NCI-H226 (cell line): ENCODE measurements at regions not wholly inside any gene's neighbourhood (a gene's known extent, or its start where the extent isn't known, plus 50 kb on each side); places are given as distances from the start of the nearest gene placed in this dataset.
A peak's percentile ranks its signal among the peaks of the same experiment; 100 is the strongest.

Experiments
- DNase-seq: peaks from one replicate; pipeline ENCODE4 v3.0.0-alpha.2; 2015

- DNase-seq = no peak
These were observed 62.7 kb upstream of the PTPN13 start for GRCh38 chr4:86531440-86531839.

GRCh38 chr4:86532851-86533250 lies 61.3 kb upstream of the PTPN13 start:
- no peak for DNase-seq

DNA sequence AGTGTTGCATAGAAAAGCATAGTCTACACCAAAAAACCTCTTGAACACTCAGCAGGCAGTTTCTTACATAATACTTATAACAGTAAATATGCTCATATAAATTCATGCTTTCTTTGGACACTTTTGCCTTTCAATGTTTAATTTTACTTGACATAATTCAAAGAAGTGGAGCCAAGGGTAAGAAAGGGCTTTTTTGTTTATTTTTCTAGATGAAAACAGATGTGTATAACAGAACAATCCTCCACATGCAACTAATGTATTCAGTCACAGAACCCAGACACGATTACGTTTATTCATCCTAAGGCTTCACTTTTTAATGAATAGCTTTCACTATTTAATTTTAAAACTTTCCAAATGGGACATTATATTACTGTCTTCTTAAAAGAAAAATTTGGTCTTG lies 58.0 kb upstream of the PTPN13 start:
- no peak for DNase-seq

- no peak for DNase-seq
These were observed 51.6 kb upstream of the PTPN13 start for GRCh38 chr4:86542319-86543027.

- DNase-seq = no peak
These were observed 51.0 kb upstream of the PTPN13 start for GRCh38 chr4:86543080-86543479.

DNA sequence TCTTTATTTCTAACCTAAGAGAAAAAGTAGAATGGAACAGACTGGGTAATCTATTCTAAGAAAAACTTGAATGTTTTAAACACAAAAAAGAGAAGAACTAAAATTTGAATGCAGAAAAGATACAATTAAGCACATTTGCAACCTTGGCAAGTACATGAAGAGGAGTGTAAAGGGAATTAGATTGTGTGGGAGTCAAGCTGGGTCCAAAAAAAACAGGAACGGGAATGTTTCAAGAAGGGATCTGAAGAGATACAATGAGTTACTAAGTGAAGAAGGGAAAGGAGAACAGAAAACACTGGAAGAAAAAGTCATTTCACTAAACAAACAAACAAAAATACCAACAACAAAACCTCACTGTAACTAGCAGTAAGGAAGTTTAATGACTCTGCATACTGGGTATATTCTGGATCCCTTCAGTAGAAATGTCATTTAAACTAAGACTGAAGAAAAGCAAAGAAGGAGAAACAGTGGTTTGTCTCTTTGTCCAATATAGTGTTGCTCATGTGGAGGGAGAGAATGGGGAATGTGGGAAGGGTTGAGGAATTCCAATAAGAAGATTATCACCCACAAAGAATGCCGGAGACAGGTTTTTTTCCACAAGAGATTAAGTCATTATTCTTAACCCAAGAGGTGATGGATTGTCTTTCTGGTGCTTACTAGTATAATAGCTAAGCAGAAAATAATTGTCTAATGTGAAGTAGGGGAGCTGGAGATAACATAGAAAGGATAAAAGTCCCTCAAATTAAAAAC lies 50.4 kb upstream of the PTPN13 start:
- DNase-seq = peak; percentile 70

DNA sequence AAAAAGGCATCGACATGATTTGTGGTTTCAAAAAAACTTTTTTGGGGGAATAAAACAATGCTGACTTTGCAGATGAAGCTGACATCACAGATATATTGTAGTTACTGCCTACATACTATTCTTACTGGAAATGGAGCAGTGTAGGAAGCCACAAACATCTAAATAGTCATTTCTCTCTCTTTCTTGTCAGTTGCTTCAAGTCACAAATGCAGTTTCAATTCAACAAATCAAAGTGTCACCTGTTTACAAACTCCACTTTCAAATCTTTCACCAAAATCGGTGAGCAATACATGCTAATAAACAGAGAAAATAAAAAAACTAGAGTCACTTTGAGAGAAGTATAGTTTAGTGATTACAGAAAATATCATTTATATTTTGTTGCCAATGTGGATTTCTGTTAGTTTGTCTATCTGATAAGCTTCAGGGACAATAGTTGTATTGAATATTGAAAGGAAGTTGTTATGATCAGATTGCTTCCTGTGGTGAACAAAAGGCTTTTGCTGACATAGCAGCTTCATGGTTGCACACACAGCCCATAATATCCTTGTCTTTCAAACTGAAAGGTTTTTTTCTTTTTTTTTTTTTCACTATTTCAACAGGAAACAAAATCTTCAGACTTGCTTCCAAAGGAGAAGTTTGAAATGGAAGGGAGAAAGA lies 49.7 kb upstream of the PTPN13 start:
- no peak for DNase-seq
